GM18505 (cell line): ENCODE measurements at regions not wholly inside any gene's neighbourhood (a gene's known extent, or its start where the extent isn't known, plus 50 kb on each side); places are given as distances from the start of the nearest gene placed in this dataset.

Experiments used
- ATAC-seq: cut with Tn5 transposase; IDR thresholded peaks from one replicate; pipeline ENCODE4 v1.9.1; 2021; ENCODE audit not compliant: unreplicated experiment
- POLR2A ChIP-seq: IDR thresholded peaks from 4 replicates; pipeline ENCODE4 v1.6.1; 2011; ENCODE audit warnings: borderline replicate concordance; ENCODE audit not compliant: insufficient read depth, insufficient read length; ENCODE audit errors: extremely low read depth

DNA sequence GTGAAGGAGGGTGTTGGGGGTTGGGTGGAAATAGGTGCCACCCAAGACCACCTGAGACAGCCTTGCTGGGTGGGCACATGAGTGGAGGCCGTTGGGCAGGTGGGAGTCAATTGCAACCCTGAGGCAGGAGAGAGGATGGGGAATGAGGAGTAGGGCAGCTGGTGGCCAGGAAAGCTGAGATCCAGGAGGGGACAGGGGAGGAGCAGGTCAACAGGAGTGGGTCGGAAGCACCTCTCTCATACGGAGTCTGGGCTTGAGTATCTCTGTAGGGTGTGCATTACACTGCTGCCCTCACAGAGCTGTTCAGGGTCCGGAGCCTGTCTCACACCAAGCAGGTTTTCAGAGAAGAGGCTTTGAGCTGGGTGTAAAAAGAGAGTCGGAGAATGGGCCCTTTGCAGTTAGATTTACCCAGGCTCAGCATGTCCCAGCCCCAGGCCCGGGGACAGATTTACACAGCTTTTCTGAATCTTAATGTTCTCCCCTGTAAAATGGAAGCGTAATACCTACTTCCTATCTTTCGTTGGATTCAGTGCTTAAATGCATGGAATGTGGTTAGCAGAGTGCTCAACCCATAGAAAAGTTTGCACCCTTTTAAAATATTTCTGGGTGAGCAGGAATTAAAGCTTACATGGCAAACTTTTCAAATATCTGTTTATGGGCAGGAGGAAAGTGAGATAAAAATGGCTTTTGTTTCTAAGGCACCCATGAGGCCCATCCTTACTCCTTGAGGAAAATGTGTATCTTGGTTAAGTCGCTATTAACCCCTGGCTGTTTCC lies 144.0 kb upstream of the MYCN start:
- TF ChIP-seq POLR2A, result no peak
- ATAC-seq, result no peak

DNA sequence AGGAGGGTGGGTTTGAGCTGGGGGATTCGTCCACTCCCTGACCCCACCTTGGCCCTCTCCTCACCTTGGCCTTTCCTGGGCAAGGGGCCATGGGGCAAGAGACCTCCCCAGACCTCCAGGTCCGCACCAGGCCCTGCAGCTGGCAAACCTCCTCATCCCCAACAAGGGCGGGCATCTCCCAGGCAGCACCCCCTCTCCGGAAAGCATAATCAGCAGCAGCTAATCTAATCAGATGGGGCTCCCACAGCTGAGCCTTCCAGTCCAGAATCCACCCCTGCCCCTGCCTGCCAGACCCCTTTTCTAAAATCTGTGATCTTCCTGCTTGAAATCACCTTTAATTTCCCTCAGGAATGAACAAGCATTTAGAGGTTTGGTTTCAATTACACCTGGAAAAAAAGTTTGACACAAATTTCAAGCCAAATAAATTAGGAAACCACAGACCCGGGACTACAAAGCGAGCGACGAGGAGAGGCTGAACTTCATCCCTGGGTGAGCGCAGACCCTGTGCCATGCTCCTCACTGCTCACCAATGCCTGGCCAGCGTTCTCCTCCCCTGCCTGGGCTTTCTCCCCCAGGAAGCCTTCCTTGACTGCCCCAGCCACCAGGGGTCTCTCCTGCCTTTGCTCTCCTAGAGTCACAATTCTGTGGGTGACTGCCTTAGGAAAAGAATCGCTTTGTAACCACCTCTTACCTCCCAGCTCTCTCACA lies 143.0 kb upstream of the MYCN start:
- no peak for ATAC-seq
- no peak for TF ChIP-seq POLR2A

DNA sequence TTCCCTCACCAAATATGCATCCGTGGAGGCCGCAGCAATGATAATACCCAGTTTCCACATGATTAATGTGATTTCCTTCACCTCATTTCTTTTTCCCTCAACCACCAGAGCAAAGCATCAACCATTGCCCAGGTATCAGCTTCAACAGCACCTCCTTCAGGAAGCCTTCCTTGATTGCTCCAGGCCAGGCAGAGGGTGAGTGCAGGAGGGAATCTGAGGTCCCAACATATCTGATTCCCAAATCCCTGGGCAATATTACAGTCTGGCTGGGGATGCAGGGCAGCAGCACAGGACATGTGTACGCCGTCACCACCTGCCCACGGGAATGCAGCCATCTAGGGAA lies 142.4 kb upstream of the MYCN start:
- no peak for ATAC-seq
- TF ChIP-seq POLR2A, result no peak

DNA sequence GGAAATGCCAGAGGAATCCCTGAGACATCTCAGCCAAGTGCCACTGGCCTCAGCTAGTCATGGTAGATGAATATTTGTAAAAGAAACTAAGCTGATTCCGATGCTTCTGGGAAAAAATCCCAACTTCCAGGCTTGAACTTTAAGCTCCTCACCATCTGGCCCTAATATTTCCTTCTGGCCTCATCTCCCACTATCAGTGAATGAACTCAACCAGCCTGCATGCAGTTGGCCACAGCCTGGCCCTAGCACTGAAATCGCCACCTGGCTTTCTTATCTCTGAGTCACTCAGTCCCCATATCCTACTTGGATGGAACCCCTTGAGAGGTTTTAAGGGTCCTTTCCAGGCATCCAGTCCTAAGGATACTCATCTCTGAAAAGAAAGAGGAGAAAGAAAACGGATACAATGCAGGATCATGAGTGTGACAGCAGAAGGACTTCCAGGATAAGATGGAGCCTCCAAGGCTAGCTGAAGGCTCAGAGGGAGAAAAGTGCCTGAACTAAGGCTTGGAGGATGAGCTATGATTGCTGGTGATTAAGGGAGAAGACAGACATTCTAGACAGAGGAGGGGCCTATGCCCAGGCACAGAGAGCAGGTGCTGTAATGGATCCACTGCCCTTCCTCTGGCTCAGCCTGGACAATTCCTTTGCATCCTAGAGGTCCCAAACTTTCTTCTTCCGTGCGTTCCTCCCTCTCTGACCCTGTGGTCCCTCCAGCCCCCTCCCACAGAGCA lies 141.5 kb upstream of the MYCN start:
- ATAC-seq, result no peak
- no peak for TF ChIP-seq POLR2A

DNA sequence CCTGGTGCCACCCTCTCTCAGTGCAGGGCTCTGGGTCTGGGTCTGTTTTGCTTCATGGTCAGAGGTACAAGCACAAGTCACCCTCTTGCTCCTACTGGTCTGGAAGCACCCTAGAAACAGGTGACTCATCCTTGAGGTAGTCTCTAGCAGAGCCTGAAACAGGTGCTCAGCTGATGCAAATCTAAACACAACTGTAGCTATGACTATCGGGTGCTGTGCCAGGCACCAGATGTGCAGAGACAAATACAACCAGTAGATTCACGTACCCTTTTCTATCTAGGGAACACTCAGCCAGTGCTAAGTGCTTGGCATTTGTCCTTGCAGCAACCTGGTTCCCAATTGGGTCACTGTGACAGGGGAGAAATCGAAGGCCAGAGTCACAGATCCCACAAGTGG lies 140.9 kb upstream of the MYCN start:
- TF ChIP-seq POLR2A, result no peak

DNA sequence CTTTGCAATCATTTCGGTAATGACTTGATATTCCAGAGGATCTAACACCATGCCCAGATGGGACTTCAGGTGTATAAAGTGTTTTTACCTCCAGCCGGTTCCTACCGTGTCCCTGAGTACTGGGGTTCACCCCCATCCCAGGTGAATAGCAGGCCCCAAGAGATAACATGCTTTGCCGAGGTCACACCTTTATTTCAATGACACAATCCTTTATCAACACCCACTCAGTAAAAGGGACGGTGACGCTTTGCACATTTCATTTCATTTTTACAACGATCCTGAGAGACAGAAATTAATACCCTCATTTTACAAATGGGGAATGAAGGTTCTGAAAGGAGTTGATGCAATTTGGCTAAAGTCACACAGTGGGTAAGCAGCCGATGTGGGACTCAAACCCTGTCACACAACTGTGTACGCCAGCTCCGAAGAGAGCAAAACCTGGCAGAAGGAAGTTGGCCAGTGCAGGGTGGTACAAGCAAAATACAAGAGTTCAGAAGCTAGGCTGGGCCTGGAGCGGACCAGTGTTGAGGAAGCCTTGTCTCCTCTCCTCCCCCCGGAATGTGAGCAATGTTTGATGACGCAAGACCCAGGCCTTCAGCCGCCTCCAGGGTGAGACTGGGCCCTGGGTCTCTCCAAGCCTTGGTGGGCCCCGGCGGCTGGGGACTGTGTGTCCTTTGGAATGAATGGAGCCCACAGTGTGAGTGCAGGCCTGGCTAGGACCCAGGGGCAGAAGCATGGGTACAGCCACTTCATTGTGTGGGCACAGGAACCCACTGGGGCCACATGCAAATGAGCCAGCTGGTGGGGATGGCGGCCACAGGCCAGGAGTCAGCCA lies 139.6 kb upstream of the MYCN start:
- ATAC-seq, result no peak
- TF ChIP-seq POLR2A, result no peak

More for the DNA sequence above, 140.9 kb upstream of the MYCN start:
- ATAC-seq, result peak; percentile 63

DNA sequence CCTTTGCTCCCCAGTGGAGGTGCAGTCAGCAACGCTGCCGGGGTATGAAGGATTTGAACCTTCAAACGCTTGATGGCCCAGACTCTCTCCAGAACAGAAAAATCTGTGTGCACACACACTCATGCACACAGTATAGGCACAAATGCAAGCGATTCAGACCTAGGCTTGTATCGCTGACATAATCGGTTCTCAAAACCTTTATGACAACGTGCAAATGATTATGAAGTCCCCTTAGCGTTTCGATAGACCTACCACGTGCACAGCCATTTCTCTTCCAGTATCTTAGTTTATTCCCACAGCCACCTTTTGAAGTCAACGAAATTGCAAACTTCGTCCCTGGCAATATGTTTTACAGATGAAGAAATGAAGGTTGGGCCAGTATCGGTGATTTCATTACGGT lies 138.9 kb upstream of the MYCN start:
- no peak for TF ChIP-seq POLR2A
- no peak for ATAC-seq

DNA sequence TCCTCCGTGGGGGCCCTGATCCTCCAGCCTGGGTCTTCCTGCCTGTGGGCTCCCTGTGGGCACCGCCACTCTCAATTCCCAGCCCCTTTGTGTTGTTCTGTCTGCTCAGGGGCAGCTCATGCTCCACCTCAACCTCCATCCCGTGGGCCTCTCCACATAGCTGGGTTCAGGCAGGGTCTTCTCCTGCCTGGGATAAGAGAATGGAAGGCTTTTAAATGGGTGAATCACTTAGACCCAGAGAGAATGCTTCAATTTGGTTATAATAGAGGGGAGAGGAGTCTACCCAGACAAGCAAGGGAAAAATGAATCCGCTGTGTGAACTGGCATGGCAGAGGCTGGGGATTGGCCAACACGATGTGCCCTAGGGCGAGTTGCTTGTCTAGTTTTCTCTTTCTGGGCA lies 138.4 kb upstream of the MYCN start:
- TF ChIP-seq POLR2A, result no peak
- no peak for ATAC-seq

DNA sequence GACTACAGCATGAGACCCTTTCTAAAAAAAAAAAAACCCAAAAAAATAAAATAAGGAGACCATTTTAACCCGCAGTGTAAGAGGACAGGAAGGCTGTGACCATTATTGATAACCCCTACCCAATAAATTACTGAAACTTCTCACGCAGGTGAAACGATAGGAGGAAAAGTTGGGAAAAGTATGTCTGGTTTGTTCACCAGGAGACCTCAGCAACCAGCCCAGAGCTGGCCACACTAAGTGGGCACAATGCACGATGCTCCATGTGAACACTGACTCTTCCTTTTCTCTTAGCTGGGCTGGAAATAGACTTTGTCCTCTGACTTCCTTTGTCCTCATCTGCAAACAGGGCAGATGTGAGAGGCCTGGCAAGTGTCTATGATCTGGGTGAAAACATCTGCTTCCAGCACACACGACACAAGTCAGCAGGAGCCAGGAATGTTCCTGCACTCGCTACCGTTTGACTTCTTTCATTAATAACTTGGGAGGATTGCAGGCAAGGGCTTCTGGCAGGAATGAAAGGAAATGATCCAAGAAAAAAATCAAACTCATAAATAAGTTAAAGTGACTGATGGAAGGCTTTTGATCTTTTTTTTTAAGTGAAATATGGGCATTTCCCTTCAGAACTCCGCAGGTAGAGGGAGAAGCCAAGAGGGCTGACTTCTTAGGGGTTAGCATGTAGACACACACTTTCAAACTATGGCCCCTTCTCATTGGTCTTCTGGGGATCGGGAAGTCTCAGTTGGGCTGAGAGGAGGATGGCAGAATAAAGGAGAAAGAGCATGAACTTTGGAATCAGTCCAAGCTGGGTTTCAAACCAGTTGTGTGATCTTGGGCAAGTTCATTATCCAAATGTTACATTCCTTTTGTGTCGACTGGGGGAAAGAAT lies 137.4 kb upstream of the MYCN start:
- no peak for TF ChIP-seq POLR2A
- no peak for ATAC-seq

DNA sequence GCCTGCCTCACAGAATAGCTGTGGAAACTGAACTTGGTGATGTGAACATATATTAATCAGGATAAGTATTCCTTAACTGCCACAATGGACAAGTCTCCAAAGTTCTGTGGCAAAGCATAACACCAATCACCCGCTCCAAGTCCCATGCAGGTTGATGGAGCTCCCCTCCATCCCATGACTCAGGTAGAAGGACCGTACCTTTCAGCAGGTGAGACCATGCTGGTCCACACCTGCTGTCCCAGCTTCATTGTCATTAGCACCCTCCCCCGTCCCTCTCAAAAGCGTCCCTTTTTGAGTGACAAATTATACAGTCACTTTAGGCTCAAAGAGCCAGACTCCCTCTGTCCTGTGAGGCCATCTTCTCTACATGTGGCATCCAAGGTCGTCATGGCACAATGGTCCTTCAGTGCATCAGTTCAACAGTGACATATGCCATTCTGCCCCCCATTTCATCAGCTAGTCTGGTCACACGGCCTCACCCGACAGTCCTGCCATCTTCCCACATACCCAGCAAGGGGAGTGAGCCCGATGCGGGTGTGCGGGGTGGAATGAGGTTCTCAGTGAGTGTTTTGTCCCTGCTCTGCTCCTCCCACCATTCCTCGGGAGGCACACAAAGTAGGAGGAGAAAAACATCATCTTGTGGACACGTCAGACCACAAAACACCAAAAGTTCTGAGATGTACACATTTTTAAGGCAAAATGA lies 136.7 kb upstream of the MYCN start:
- no peak for TF ChIP-seq POLR2A
- no peak for ATAC-seq

DNA sequence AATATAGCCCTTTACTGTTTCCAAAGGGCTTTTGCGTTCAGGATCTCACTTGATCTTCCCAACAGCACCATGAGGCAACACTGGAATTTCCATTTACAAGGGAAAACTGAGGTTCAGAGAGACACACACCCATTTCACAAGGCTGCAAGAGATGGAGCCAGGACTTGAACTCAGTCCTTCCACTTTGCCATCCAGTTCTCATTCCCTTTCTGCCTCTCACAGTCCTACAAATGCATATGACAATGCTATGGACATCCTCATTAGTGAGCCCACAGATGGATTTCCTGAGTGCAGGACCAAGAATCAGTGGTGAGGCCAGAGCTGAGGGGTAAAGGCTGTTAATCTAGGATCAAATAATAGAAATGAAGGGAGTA lies 136.1 kb upstream of the MYCN start:
- no peak for TF ChIP-seq POLR2A
- no peak for ATAC-seq

DNA sequence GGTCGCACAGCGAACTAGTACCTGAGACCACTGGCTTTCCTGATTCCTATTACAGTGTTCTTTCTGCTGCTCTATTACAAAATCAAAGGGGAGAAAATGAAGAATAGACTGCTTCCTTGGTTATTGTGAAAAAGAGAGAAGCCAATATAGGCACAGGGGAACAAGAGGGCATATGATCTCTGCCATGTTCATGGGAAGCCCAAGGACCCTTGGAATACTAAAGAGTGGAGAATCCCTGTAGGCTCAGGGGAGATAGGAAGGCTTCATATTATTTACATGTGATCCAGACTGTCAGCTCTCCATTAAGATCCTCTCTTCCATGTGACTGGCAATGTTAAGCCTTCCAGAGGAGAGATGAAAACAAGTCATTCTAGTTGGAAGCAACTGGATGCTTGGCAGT lies 135.7 kb upstream of the MYCN start:
- no peak for ATAC-seq
- no peak for TF ChIP-seq POLR2A
